Liver (tissue), 3 donors: ENCODE measurements at regions not wholly inside any gene's neighbourhood (a gene's known extent, or its start where the extent isn't known, plus 50 kb on each side); places are given as distances from the start of the nearest gene placed in this dataset.

Experiments
- CTCF ChIP-seq: fragments of 150-350 bp; IDR thresholded peaks from 2 replicates; pipeline ENCODE4 v1.5.1; 2017; ENCODE audit warnings: improper control_type of control experiment, low read depth, low read length; ENCODE audit not compliant: missing input control
- FOXA1 ChIP-seq: IDR thresholded peaks from 2 replicates; pipeline ENCODE4 v1.6.1; 2016; ENCODE audit warnings: antibody characterized with exemption
- JUND ChIP-seq, 2 donors: IDR thresholded peaks; 2 replicates each; pipeline ENCODE4 v1.6.1; 2016; ENCODE audit warnings: antibody characterized with exemption in 2 of 2
- NR2F2 ChIP-seq: IDR thresholded peaks from 2 replicates; pipeline ENCODE4 v1.6.1; 2016; ENCODE audit warnings: antibody characterized with exemption
- RAD21 ChIP-seq, 2 donors: IDR thresholded peaks; 2 replicates each; pipeline ENCODE4 v1.6.1; 2016; ENCODE audit warnings: antibody characterized with exemption in 2 of 2, mild to moderate bottlenecking in 2 of 2
- REST ChIP-seq: IDR thresholded peaks from 2 replicates; pipeline ENCODE4 v1.6.1; 2016; ENCODE audit warnings: antibody characterized with exemption, mild to moderate bottlenecking
- SP1 ChIP-seq: IDR thresholded peaks from 2 replicates; pipeline ENCODE4 v1.6.1; 2018; ENCODE audit warnings: antibody characterized with exemption, mild to moderate bottlenecking
- TAF1 ChIP-seq: conservative IDR thresholded peaks from 2 replicates; pipeline ENCODE4 v1.6.1; 2016; ENCODE audit warnings: antibody characterized with exemption, mild to moderate bottlenecking
- YY1 ChIP-seq: IDR thresholded peaks from 2 replicates; pipeline ENCODE4 v1.6.1; 2016; ENCODE audit warnings: antibody characterized with exemption, mild to moderate bottlenecking
- TF ChIP-seq, protein P1 (sequence below): IDR thresholded peaks from 2 replicates; pipeline ENCODE4 v1.6.1; 2016; ENCODE audit warnings: antibody characterized with exemption
- TF ChIP-seq, protein P2 (sequence below): IDR thresholded peaks from 2 replicates; pipeline ENCODE4 v1.6.1; 2016; ENCODE audit warnings: antibody characterized with exemption
- donor health status: healthy.
- donor health status: healthy.

DNA sequence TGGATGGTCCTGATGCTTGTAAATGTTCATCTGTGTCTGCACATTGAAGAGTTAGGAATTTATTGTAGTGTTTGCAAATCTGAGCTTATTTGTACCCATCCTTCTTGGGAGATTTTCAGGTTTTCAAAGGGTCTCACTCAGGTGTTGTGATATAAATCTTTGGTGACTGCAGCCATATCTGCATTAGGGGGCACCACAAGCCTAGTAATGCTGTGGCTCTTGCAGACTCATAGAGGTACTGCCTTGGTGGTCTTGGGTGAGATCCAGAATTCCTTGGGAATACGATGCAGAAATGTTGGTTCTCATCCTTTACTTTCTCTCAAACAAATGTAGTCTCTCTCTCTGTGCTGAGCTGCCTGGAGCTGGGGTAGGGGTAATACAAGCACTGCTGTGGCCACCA lies 405.9 kb downstream of the TTLL7 start:
- TF ChIP-seq CTCF (no peak), REST (no peak), TAF1 (no peak), NR2F2 (no peak), FOXA1 (no peak), JUND (IDR thresholded peaks at IDR 0.05) (no peak), YY1 (no peak), SP1 (no peak), RAD21 (IDR thresholded peaks at IDR 0.05) (no peak)
- TF ChIP-seq, protein P1, sequence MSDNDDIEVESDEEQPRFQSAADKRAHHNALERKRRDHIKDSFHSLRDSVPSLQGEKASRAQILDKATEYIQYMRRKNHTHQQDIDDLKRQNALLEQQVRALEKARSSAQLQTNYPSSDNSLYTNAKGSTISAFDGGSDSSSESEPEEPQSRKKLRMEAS, result no peak
- TF ChIP-seq, protein P2, sequence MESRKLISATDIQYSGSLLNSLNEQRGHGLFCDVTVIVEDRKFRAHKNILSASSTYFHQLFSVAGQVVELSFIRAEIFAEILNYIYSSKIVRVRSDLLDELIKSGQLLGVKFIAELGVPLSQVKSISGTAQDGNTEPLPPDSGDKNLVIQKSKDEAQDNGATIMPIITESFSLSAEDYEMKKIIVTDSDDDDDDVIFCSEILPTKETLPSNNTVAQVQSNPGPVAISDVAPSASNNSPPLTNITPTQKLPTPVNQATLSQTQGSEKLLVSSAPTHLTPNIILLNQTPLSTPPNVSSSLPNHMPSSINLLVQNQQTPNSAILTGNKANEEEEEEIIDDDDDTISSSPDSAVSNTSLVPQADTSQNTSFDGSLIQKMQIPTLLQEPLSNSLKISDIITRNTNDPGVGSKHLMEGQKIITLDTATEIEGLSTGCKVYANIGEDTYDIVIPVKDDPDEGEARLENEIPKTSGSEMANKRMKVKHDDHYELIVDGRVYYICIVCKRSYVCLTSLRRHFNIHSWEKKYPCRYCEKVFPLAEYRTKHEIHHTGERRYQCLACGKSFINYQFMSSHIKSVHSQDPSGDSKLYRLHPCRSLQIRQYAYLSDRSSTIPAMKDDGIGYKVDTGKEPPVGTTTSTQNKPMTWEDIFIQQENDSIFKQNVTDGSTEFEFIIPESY, result no peak
